DOHH2 (cell line): ENCODE measurements at regions not wholly inside any gene's neighbourhood (a gene's known extent, or its start where the extent isn't known, plus 50 kb on each side); places are given as distances from the start of the nearest gene placed in this dataset.

Source experiments
- H3F3A ChIP-seq: fragments of 200-600 bp; sonication (generic), shearing (Covaris generic); 2 replicates; pipeline ENCODE4 v1.6.0; 2016; ENCODE audit warnings: antibody characterized with exemption, mild to moderate bottlenecking; ENCODE audit not compliant: control insufficient read depth, insufficient read depth
- H3K27ac ChIP-seq: fragments of 200-600 bp; sonication (generic); 2 replicates; pipeline ENCODE4 v1.5.1; 2014; ENCODE audit warnings: low read depth, mild to moderate bottlenecking, low read length, moderate library complexity
- H3K27me3 ChIP-seq: fragments of 200-600 bp; sonication (generic); 2 replicates; pipeline ENCODE4 v1.6.1; 2014; ENCODE audit warnings: mild to moderate bottlenecking, low read length, mixed read lengths; ENCODE audit not compliant: control insufficient read depth
- H3K36me3 ChIP-seq: fragments of 200-600 bp; sonication (generic); 2 replicates; pipeline ENCODE4 v1.6.1; 2014; ENCODE audit warnings: mild to moderate bottlenecking, low read length, moderate library complexity, mixed read lengths; ENCODE audit not compliant: control insufficient read depth
- H3K4me1 ChIP-seq: fragments of 200-600 bp; sonication (generic); 2 replicates; pipeline ENCODE4 v1.6.1; 2014; ENCODE audit warnings: mild to moderate bottlenecking, low read length, mixed read lengths; ENCODE audit not compliant: control insufficient read depth
- H3K4me2 ChIP-seq: fragments of 200-600 bp; sonication (generic); 2 replicates; pipeline ENCODE4 v1.6.0; 2014; ENCODE audit warnings: mild to moderate bottlenecking, low read length, moderate library complexity
- H3K4me3 ChIP-seq: fragments of 200-600 bp; sonication (generic); 2 replicates; pipeline ENCODE4 v1.5.1; 2014; ENCODE audit warnings: mild to moderate bottlenecking, low read length, mixed read lengths
- H3K79me2 ChIP-seq: fragments of 200-600 bp; sonication (generic); 2 replicates; pipeline ENCODE4 v1.6.1; 2014; ENCODE audit warnings: mild to moderate bottlenecking, low read length, mixed read lengths; ENCODE audit not compliant: control insufficient read depth
- H3K9me2 ChIP-seq: fragments of 200-600 bp; sonication (generic); replicated peaks from 2 replicates; pipeline ENCODE4 v1.6.1; 2014; ENCODE audit warnings: mild to moderate bottlenecking, low read length, mixed read lengths; ENCODE audit not compliant: control insufficient read depth
- H3K9me3 ChIP-seq: fragments of 200-600 bp; sonication (generic); 2 replicates; pipeline ENCODE4 v1.6.1; 2014; ENCODE audit warnings: antibody characterized with exemption, low read length, mixed read lengths; ENCODE audit not compliant: control insufficient read depth, insufficient read depth
- H4K20me1 ChIP-seq: fragments of 200-600 bp; sonication (generic); 2 replicates; pipeline ENCODE4 v1.6.0; 2014; ENCODE audit warnings: low read depth, mild to moderate bottlenecking, antibody characterized with exemption, low read length, moderate library complexity; ENCODE audit not compliant: control insufficient read depth, insufficient read depth
- EZH2phosphoT487 ChIP-seq: fragments of 200-600 bp; sonication (generic); IDR thresholded peaks from 2 replicates; pipeline ENCODE4 v1.6.1; 2017; ENCODE audit warnings: borderline replicate concordance, mild to moderate bottlenecking, antibody characterized with exemption, low read length, moderate library complexity, mixed read lengths
- TF ChIP-seq, protein P1 (sequence below): fragments of 200-600 bp; sonication (generic); IDR thresholded peaks from one replicate; pipeline ENCODE4 v1.5.1; 2014; ENCODE audit warnings: antibody characterized with exemption, mild to moderate bottlenecking, low read depth, low read length; ENCODE audit not compliant: poor library complexity, severe bottlenecking

DNA sequence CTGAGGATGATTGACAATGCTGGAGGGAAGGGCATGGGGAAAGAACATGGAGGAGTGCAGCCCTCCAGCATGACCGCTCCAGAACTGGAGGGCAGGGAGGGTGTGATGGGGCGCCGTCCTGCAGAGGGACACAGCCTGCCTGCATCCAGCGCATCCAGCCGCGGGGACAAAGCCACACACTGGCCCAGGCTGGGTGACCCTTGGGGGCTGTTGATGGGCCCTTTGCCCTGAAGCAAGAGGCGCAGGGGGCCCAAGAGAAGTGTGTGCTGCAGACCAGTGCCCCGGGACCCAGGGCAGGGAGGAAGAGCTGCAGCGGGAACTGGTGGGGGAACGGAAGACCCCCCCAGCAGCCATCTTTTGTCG lies 169.8 kb upstream of the PPP1R26 start:
- no peaks in the 10 kb centered on the region for H3K79me2 ChIP-seq
- H3K27me3 ChIP-seq: no peaks in the 10 kb centered on the region
- H3K9me2 ChIP-seq: no peaks in the 10 kb centered on the region
- H3K4me2 ChIP-seq: no peak overlapping the region
- H3K27ac ChIP-seq: no peak overlapping the region
- TF ChIP-seq, protein P1, sequence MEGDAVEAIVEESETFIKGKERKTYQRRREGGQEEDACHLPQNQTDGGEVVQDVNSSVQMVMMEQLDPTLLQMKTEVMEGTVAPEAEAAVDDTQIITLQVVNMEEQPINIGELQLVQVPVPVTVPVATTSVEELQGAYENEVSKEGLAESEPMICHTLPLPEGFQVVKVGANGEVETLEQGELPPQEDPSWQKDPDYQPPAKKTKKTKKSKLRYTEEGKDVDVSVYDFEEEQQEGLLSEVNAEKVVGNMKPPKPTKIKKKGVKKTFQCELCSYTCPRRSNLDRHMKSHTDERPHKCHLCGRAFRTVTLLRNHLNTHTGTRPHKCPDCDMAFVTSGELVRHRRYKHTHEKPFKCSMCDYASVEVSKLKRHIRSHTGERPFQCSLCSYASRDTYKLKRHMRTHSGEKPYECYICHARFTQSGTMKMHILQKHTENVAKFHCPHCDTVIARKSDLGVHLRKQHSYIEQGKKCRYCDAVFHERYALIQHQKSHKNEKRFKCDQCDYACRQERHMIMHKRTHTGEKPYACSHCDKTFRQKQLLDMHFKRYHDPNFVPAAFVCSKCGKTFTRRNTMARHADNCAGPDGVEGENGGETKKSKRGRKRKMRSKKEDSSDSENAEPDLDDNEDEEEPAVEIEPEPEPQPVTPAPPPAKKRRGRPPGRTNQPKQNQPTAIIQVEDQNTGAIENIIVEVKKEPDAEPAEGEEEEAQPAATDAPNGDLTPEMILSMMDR: no peak
- TF ChIP-seq EZH2phosphoT487: no peak
- no peaks in the 10 kb centered on the region for H3K4me1 ChIP-seq
- no peak overlapping the region for H3K4me3 ChIP-seq
- H3K36me3 ChIP-seq: no peaks in the 10 kb centered on the region
- H3K9me3 ChIP-seq: peaks cover 4% of the 10 kb centered on the region; the same call in 1 of the 2 replicates
- no peaks in the 10 kb centered on the region for H3F3A ChIP-seq
- H4K20me1 ChIP-seq: no peaks in the 10 kb centered on the region

DNA sequence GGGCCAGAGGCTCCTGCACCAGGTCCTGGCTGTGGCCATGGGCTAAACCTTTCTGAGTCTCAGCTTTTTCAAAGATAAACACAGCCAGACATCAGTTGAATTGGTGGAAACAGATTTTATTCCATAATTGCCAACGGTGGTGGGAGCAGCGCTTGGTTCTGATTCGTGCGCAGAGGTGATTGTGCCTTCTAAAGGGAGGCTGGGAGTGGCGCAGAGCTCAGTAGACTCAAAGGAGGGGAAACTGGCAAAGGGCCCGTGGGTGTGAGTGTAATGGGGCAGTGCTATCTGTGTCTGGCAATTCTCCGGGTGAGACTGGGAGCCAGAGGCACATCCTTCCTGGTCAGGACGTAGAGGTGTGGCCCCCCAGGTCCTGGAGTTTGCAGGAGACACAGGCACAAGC lies 169.4 kb upstream of the PPP1R26 start:
- H3K4me1 ChIP-seq: no peaks in the 10 kb centered on the region
- no peak overlapping the region for H3K4me3 ChIP-seq
- no peak overlapping the region for H3K27ac ChIP-seq
- no peaks in the 10 kb centered on the region for H3F3A ChIP-seq
- H3K27me3 ChIP-seq: no peaks in the 10 kb centered on the region
- TF ChIP-seq, protein P1: no peak
- TF ChIP-seq EZH2phosphoT487: no peak
- no peaks in the 10 kb centered on the region for H4K20me1 ChIP-seq
- no peaks in the 10 kb centered on the region for H3K9me2 ChIP-seq
- peaks cover 4% of the 10 kb centered on the region; the same call in 1 of the 2 replicates for H3K9me3 ChIP-seq
- H3K36me3 ChIP-seq: no peaks in the 10 kb centered on the region
- no peak overlapping the region for H3K4me2 ChIP-seq
- H3K79me2 ChIP-seq: no peaks in the 10 kb centered on the region

DNA sequence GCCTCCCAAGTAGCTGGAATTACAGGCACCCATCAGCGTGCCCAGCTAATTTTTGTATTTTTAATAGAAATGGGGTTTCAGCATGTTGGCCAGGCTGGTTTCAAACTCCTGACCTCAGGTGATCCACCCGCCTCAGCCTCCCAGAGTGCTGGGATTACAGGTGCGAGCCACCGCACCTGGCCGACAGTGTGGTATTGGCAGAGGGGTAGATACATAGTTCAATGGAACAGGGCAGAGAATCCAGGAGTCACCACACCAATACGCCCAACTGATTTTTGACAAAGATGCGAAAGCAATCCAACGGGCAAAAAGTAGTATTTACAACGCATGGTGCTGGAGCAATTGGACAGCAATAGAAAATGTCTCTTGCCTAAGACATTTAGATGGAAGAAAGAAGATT lies 164.0 kb upstream of the PPP1R26 start:
- no peak for TF ChIP-seq EZH2phosphoT487
- TF ChIP-seq, protein P1: no peak
- Histone ChIP-seq H3F3A (no peaks in the 10 kb centered on the region), H3K79me2 (no peaks in the 10 kb centered on the region), H3K36me3 (no peaks in the 10 kb centered on the region), H3K9me2 (no peaks in the 10 kb centered on the region), H3K4me3 (no peak overlapping the region), H3K4me2 (no peak overlapping the region), H3K9me3 (peaks cover 4% of the 10 kb centered on the region; the same call in 1 of the 2 replicates), H3K27ac (no peak overlapping the region), H3K27me3 (no peaks in the 10 kb centered on the region), H4K20me1 (no peaks in the 10 kb centered on the region), H3K4me1 (no peaks in the 10 kb centered on the region)

DNA sequence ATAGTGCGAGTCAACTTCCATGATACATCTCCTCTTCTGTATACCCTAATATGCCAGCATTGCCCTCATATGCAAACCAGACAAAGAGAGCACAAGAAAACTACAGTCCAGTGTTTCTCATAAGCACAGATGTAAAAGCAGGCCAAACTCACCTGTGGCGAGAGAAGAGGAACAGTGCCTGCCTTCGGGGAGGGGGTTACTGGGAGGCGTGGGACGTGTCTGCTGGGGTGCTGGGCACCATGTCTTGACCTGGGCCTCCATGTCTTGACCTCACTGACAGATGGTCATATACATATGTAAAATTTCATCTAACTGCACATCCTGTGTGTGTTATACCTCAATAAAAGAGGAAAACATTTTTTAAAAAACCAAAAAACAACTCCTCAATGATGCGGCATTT lies 159.3 kb upstream of the PPP1R26 start:
- Histone ChIP-seq H3K9me2 (no peaks in the 10 kb centered on the region), H3K79me2 (no peaks in the 10 kb centered on the region), H3K36me3 (no peaks in the 10 kb centered on the region), H3K4me3 (no peak overlapping the region), H4K20me1 (no peaks in the 10 kb centered on the region), H3K27me3 (no peaks in the 10 kb centered on the region), H3K27ac (no peak overlapping the region), H3K4me2 (no peak overlapping the region), H3K4me1 (no peaks in the 10 kb centered on the region), H3F3A (no peaks in the 10 kb centered on the region), H3K9me3 (no peaks in the 10 kb centered on the region)
- TF ChIP-seq, protein P1: no peak
- no peak for TF ChIP-seq EZH2phosphoT487
